A673 (cell line): ENCODE measurements at regions not wholly inside any gene's neighbourhood (a gene's known extent, or its start where the extent isn't known, plus 50 kb on each side); places are given as distances from the start of the nearest gene placed in this dataset.
"Not testable (repeated sequence)": the region's sequence is repeated elsewhere in the genome, so short reads cannot be mapped to it uniquely, and the experiment has no call there.

Experiments
- BruUV-seq: library from RNA; stranded (reverse); fragments of 400-500 nt; replicated peaks from 2 replicates; lab custom pipeline; 2021; lab: Mats Ljungman, UMichigan
- CTCF ChIA-PET: fragments of 300-600 bp; sonication (Branson Sonifier 250); formaldehyde crosslinking; loops from one replicate; lab custom pipeline; 2022; ENCODE audit warnings: antibody characterized with exemption; lab: Charles Lee
- POLR2A ChIA-PET: fragments of 300-600 bp; sonication (Branson Sonifier 250); formaldehyde crosslinking; loops from one replicate; lab custom pipeline; 2022; ENCODE audit warnings: antibody characterized with exemption; ENCODE audit not compliant: low non-redundant PET; lab: Charles Lee
- DNase-seq: peaks from one replicate; pipeline ENCODE4 v3.0.0-alpha.2; 2015; ENCODE audit warnings: low spot score
- H3K27ac ChIP-seq: fragments of 200-600 bp; sonication (generic); 2 replicates; pipeline ENCODE4 v1.5.1; 2016; ENCODE audit warnings: mixed run types, low read depth, mild to moderate bottlenecking, mixed read lengths, antibody characterized with exemption, low read length; ENCODE audit not compliant: poor library complexity, severe bottlenecking
- H3K27me3 ChIP-seq: fragments of 200-600 bp; sonication (generic); replicated peaks from 2 replicates; pipeline ENCODE4 v1.6.1; 2017; ENCODE audit warnings: mixed run types, low read depth, mild to moderate bottlenecking, mixed read lengths, antibody characterized with exemption, low read length; ENCODE audit not compliant: insufficient read depth, poor library complexity
- H3K36me3 ChIP-seq: fragments of 200-600 bp; sonication (generic); 2 replicates; pipeline ENCODE4 v1.6.1; 2016; ENCODE audit warnings: mixed run types, mild to moderate bottlenecking, mixed read lengths, antibody characterized with exemption, low read length; ENCODE audit not compliant: insufficient read depth, poor library complexity, severe bottlenecking
- H3K4me1 ChIP-seq: fragments of 200-600 bp; sonication (generic); 2 replicates; pipeline ENCODE4 v1.6.1; 2017; ENCODE audit warnings: mixed run types, mild to moderate bottlenecking, mixed read lengths, antibody characterized with exemption, low read length; ENCODE audit not compliant: insufficient read depth, poor library complexity, severe bottlenecking
- H3K4me3 ChIP-seq: fragments of 200-600 bp; sonication (generic); 2 replicates; pipeline ENCODE4 v1.5.1; 2016; ENCODE audit warnings: low read depth, mixed run types, mild to moderate bottlenecking, mixed read lengths, low read length; ENCODE audit not compliant: poor library complexity, severe bottlenecking
- H3K9me3 ChIP-seq: fragments of 200-600 bp; sonication (generic); 2 replicates; pipeline ENCODE4 v1.6.1; 2016; ENCODE audit warnings: mixed run types, low read depth, mild to moderate bottlenecking, mixed read lengths, antibody characterized with exemption, low read length; ENCODE audit not compliant: poor library complexity, severe bottlenecking
- CTCF ChIP-seq: fragments of 300-800, 200-600 bp; sonication (generic); conservative IDR thresholded peaks from 2 replicates; pipeline ENCODE4 v1.5.1; 2017; ENCODE audit warnings: low read depth, mild to moderate bottlenecking, antibody characterized with exemption, low read length, moderate library complexity, mixed read lengths
- EZH2 ChIP-seq: fragments of 200-600 bp; sonication (generic); IDR thresholded peaks from 2 replicates; pipeline ENCODE4 v1.6.1; 2017; ENCODE audit warnings: borderline replicate concordance, low read depth, mild to moderate bottlenecking, mixed read lengths, antibody characterized with exemption, low read length; ENCODE audit not compliant: poor library complexity, severe bottlenecking
- intact Hi-C: fragments of 100-400 bp; cut with micrococcal nuclease; formaldehyde crosslinking; loops from one replicate; pipeline ENCODE4 v1.10.0; 2022; ENCODE audit not compliant: unreplicated experiment

GRCh38 chr12:25710128-25710527 lies 157.0 kb upstream of the LMNTD1 start:
- intact Hi-C loops, result no loop called here
- DNase-seq, result no peak
- ChIA-PET POLR2A (no interaction called here), CTCF (no interaction called here)
- BruUV-seq, result no TSS peak
- Histone ChIP-seq H3K27me3 (no peaks in the 10 kb centered on the region), H3K4me1 (no peaks in the 10 kb centered on the region), H3K4me3 (no peak overlapping the region), H3K36me3 (no peaks in the 10 kb centered on the region), H3K9me3 (peaks cover 3% of the 10 kb centered on the region), H3K27ac (no peak overlapping the region)
- TF ChIP-seq CTCF (no peak), EZH2 (no peak)

GRCh38 chr12:25710938-25711605 lies 158.0 kb upstream of the LMNTD1 start:
- H3K36me3 ChIP-seq, BruUV-seq, intact Hi-C loops, H3K4me3 ChIP-seq, POLR2A ChIA-PET, H3K9me3 ChIP-seq, DNase-seq, H3K27ac ChIP-seq, CTCF ChIA-PET, H3K4me1 ChIP-seq, H3K27me3 ChIP-seq: not testable (repeated sequence)

- POLR2A ChIA-PET, result no interaction called here
- no TSS peak for BruUV-seq
- Histone ChIP-seq H3K27ac (no peak overlapping the region), H3K4me1 (no peaks in the 10 kb centered on the region), H3K9me3 (peaks cover 3% of the 10 kb centered on the region), H3K36me3 (no peaks in the 10 kb centered on the region), H3K27me3 (no peaks in the 10 kb centered on the region), H3K4me3 (no peak overlapping the region)
- DNase-seq, result no peak
- intact Hi-C loops, result no loop called here
- TF ChIP-seq CTCF, result no peak
- no peak for TF ChIP-seq EZH2
- CTCF ChIA-PET, result no interaction called here
Observed at GRCh38 chr12:25712169-25712568, 159.1 kb upstream of the LMNTD1 start.

GRCh38 chr12:25713264-25713663 lies 160.2 kb upstream of the LMNTD1 start:
- ChIA-PET POLR2A (no interaction called here), CTCF (no interaction called here)
- no peak for DNase-seq
- Histone ChIP-seq H3K27ac (no peak overlapping the region), H3K4me1 (no peaks in the 10 kb centered on the region), H3K9me3 (peaks cover 3% of the 10 kb centered on the region), H3K36me3 (no peaks in the 10 kb centered on the region), H3K4me3 (no peak overlapping the region), H3K27me3 (no peaks in the 10 kb centered on the region)
- TF ChIP-seq EZH2 (no peak), CTCF (no peak)
- intact Hi-C loops, result no loop called here
- BruUV-seq, result no TSS peak
